ENCODE measurements at regions not wholly inside any gene's neighbourhood (a gene's known extent, or its start where the extent isn't known, plus 50 kb on each side); places are given as distances from the start of the nearest gene placed in this dataset.
"Not testable (repeated sequence)": the region's sequence is repeated elsewhere in the genome, so short reads cannot be mapped to it uniquely, and the experiment has no call there.

DNA sequence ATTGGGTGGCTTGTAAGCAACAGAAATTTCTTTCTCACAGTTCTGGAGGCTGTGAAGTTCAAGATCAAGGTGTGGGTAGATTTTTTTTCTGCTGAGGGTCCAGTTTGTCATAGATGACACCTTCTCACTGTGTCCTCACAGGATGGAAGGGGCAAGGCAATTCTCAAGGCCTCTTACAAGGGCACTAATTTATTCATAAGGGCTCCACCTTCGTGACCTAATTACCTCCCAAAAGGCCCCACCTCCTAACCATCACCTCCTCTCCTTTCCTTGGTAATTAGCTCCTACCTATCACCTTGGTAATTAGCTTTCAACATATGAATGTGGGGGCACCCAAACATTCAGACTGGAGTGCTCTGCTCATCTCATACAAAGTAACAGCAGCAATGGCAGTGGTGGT lies 92.3 kb upstream of the CD44 start:
- no peak overlapping the region for H3K27ac ChIP-seq
- no peak for DNase-seq (ENCODE audit: low read depth, low spot score)

DNA sequence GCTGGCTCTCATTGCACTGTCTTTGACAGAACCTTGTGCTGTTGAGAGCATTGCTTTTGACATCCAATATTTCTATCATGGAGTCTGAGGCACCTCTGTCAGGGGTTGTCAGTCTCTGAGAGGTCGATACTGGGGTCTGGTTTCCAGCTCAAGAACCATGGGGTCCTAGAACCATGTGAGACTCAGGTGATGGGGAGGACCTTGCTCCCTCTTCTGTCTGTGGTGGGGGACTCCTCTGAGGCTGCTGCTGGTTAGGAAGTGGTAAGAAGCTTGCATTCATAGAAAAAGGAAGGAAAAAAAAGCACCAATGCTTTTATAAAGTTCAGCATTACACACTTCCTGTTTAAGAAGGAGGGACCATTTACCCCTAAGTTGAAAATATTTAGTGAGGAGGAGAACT lies 91.8 kb upstream of the CD44 start:
- H3K27ac ChIP-seq = no peak overlapping the region
- DNase-seq (ENCODE audit: low read depth, low spot score) = no peak

GRCh38 chr11:35047769-35048168 lies 91.2 kb upstream of the CD44 start:
- DNase-seq (ENCODE audit: low read depth, low spot score) = no peak
- H3K27ac ChIP-seq = no peak overlapping the region

DNA sequence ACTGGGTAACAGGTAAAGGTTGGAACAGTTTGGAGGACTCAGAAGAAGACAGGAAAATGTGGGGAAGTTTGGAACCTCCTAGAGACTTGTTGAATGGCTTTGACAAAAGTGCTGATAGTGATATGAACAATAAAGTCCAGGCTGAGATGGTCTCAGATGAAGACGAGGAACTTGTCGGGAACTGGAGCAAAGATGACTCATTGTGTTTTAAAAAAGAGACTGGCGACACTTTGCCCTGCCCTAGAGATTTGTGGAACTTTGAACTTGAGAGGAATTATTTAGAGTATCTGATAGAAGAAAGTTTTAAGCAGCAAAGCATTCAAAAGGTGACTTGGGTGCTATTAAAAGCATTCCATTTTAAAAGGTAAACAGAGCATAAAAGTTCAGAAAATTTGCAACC lies 90.6 kb upstream of the CD44 start:
- not testable (repeated sequence) for DNase-seq (ENCODE audit: low read depth, low spot score); H3K27ac ChIP-seq

- H3K27ac ChIP-seq = no peak overlapping the region
Observed at GRCh38 chr11:35049859-35050531, 89.0 kb upstream of the CD44 start.

GRCh38 chr11:35050541-35050995 lies 88.4 kb upstream of the CD44 start:
- H3K27ac ChIP-seq = no peak overlapping the region
- no peak for DNase-seq (ENCODE audit: low read depth, low spot score)

More at GRCh38 chr11:35049859-35050531, 89.0 kb upstream of the CD44 start:
- DNase-seq (ENCODE audit: low read depth, low spot score) = no peak

GRCh38 chr11:35056391-35057093 lies 82.4 kb upstream of the CD44 start:
- peak; percentile 67 for DNase-seq (ENCODE audit: low read depth, low spot score)
- peak overlapping the region; percentile 79 for H3K27ac ChIP-seq

DNA sequence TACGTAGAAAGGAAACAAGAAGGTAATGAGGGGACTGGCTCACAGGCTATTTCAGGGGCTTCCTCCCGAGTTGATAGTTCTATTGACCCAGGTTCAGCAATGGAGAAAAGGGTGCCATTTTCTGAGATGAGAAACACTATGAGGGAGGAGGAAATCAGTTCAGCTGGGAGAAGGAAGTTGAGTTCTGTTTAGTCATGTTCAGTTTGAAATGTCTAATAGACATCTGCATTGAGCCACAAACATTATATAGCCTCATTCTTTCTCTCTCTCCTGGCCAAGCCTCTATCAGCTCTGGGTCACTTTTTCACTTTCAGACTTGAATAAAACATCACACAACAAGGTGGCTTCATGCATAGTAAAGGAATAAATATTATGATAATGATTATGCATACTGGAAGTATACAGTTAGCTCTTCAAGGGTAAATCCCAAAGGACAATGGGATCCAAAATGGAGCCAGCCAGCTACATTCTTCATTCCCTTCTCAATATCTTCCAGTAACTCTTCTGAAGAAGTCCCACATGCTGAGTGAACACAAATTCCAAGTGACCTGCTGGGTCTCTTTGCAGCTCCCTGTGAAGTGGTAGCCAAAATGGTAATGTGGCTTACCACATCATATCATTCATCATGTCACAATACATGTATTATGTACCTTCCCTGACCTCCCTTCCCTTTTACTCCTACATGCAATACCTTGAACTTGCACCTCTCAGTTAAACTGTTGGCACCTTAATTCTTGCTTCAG lies 80.9 kb upstream of the CD44 start:
- H3K27ac ChIP-seq = peak overlapping the region; percentile 79
- no peak for DNase-seq (ENCODE audit: low read depth, low spot score)

DNA sequence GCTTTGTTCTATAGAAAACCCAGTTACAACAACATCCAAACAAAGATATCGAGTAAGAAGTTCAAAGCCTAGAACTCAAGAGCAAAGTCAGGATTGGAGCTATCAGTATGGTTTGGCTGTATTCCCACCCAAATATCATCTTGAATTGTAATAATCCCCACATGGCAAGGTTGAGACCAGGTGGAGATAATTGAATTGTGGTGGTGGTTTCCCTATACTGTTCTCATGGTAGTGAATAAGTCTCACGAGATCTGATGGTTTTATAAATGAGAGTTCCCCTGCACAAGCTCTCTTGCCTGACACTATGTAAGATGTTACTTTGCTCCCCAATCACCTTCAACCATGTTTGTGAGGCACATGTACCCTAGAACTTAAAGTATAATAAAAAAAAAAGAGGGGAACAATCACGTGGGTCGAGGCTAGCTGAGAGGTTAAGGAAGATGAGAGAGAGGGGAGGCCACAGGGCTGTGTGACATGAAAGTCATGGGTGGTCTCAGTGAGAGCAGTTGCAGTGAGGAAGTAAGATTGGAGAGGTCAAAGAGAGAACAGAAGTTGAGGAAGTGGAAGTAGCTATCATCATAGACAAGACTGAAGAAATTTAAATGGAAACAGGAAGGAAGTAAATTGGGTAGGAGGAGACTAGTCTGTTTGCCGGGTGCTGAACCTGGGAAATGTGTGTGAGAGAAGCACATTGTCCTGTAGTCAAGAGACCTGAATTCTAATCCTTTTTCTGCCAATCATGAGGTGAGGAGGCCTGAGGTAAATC lies 80.1 kb upstream of the CD44 start:
- no peak for DNase-seq (ENCODE audit: low read depth, low spot score)
- H3K27ac ChIP-seq = no peak overlapping the region

- H3K27ac ChIP-seq = no peak overlapping the region
- DNase-seq (ENCODE audit: low read depth, low spot score) = no peak
Observed at GRCh38 chr11:35061516-35062440, 77.2 kb upstream of the CD44 start.

- no peak overlapping the region for H3K27ac ChIP-seq
- no peak for DNase-seq (ENCODE audit: low read depth, low spot score)
Observed at GRCh38 chr11:35063488-35063931, 75.5 kb upstream of the CD44 start.

DNA sequence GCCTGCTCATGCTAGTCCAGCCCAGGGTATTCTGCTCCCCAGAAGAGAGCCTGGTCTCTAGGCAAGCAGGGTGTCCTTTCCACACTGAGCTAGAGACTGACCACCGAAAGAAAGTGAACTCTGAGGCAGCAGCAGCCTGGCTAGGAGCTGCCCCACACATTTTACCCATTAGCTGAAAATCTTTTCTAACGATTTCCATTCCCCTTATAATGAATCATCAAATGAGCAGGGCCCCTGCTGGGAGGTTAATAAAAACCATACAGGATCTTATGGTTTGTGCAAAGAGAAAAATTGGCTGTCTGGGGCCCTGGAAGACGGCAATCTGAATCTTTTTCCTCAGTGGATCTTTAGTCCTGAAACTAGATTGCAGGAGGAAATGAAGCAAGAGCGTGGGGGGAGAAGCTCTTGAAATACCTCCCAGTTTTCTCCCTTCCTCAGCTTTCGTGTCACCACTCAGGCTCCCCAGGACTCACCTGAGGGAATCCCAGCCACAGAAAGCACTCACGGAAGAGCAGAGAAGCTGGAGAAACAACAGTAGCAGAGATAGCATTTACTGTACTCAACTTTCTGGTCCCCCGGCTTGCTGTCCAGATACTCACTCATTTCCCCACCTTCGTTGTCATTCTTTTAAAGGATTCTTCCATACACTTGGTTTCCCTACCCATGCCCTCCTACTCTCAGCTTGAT lies 74.7 kb upstream of the CD44 start:
- DNase-seq (ENCODE audit: low read depth, low spot score) = no peak
- H3K27ac ChIP-seq = no peak overlapping the region

DNA sequence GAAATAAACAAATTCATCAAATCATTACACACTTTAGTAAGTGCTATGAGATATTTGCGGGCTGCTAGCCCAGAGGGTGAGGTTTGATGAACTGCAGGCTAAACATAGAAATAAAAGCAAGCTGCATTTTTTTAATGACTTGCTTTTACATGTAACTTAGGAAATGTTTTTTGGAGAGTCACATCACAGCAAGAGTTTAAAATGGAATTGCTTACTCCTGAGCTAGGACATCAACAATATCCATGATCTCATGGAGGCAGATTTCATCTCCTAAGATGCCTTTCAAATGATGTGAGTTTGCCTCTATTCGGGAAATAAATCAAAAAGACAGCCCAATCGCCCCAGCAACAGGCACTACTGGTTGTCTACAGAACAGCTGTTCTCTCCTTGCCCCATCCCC lies 73.4 kb upstream of the CD44 start:
- H3K27ac ChIP-seq = no peak overlapping the region
- DNase-seq (ENCODE audit: low read depth, low spot score) = no peak

DNA sequence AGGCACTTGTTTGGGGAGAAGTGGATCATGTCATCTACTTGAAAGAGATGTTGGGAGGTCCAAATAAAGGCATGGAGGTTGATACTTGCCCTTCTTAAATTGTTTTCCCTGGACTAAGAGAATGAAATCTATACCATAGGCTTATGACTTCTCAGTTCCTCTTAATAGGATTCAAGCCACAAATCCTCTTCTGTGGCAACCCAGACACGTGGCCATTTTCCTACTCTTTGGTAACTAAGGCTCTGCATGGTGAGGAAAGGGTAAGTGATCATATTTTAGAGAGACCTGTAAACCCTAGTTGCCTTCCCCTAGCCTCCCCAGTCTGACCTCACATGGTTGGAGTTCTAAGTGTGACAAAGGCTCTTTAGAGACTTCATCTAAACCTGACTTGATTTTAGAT lies 72.9 kb upstream of the CD44 start:
- no peak for DNase-seq (ENCODE audit: low read depth, low spot score)

GRCh38 chr11:35066783-35067423 lies 72.1 kb upstream of the CD44 start:
- no peak overlapping the region for H3K27ac ChIP-seq
- DNase-seq (ENCODE audit: low read depth, low spot score) = no peak

More for the DNA sequence above, 72.9 kb upstream of the CD44 start:
- H3K27ac ChIP-seq = no peak overlapping the region

GRCh38 chr11:35071722-35072121 lies 67.2 kb upstream of the CD44 start:
- no peak for DNase-seq (ENCODE audit: low read depth, low spot score)
- no peak overlapping the region for H3K27ac ChIP-seq

GRCh38 chr11:35073691-35074419 lies 65.1 kb upstream of the CD44 start:
- no peak for DNase-seq (ENCODE audit: low read depth, low spot score)
- H3K27ac ChIP-seq = no peak overlapping the region

All from epithelial cell of prostate (primary cell).